Right kidney (tissue), 1 donor: ENCODE measurements at regions not wholly inside any gene's neighbourhood (a gene's known extent, or its start where the extent isn't known, plus 50 kb on each side); places are given as distances from the start of the nearest gene placed in this dataset.

Experiments used
- DNase-seq: peaks from one replicate; pipeline ENCODE4 v3.0.0-alpha.2; 2016

DNA sequence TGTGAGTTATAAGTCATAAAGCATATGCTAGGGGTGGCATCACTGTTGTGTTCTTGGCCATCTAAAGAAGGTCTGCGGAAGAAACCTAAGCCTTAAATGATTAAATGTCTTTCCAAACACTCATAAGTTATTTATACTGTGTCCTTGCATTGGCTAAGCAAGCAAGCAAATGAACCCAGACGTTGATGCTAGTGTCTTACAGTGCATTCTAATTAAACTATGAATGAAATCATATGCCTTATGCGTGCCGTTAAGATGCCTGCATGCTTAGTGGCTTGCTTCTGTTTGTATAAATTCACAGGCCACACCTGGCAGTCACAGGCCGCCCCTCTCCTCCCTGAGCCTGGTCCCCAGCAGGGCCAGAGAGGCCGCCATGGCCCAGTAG is 49.9 kb downstream of the RIN2 start:
- no peak for DNase-seq

DNA sequence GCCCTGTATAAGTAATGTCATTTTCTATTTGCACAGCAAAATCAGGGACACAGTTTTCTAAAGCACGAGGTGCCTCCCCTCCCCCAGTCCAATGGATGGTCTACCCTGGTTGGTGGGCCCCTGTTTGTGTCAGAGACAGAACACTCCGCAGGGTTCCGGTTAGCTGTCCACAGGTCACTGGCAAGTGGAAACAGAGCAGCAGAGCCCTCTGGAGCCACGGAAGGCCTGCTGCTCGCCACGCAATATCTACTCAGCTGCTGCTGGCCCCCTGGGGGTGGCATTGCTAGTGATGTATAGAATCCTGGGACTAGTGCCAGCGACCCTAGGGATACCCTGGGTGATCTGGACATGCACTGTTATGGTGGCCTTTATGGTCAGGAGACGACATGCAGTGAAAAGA is 50.4 kb downstream of the RIN2 start:
- DNase-seq, result no peak

DNA sequence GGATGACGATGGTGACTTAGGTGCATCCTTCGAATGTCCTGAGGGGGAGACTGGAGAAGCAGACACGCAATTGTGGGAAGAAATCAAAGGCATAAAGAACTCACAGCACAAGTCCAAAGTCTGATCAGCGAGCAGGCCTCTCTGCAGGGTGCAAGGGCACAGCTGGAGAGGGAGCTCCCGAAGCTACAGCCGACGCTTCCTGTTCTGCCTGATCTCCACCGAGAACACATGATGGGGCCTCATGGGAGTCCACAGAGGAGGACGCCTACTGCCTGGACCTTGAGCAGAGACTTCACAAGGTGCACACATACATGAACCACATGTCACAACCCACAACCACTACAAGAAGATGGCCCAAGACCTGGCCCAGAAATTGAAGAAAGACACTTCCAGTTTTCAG is 51.4 kb downstream of the RIN2 start:
- no peak for DNase-seq

DNA sequence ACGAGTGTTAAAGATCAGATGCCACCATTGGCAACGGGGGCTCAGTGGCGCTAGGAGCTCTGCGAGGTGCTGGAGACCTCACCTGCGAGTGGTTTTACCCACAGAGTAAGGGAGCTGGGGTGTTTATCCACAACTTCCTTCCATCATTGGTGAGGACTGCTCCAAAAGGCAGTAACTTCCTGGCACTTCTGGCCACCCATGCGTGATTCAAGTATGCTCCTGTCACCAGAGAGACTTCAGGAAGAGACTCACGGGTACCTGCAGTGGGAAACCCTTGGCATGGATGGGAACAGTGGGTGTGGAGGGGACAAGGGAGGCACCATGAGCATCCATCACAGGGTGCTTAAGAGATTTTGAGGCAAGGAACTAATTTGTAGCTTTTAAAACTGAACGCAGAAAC is 53.2 kb downstream of the RIN2 start:
- DNase-seq, result no peak

DNA sequence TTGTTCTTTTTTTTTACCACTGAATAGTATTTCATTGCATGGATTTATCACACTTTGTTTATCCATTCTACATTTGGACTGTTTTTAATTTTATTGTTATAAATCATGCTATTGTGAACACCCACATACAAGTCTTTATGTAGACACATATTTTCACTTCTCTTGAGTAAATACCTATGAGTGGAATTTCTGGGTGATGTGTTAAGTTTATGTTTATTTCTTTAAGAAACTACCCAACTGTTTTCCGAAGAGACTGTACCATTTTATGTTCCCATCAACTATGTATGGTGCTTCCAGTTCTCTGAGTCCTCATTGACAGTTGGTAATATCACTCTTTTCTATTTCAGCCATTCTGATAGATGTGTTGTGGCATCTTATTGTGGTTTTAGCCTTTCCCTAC is 54.0 kb downstream of the RIN2 start:
- DNase-seq, result no peak

DNA sequence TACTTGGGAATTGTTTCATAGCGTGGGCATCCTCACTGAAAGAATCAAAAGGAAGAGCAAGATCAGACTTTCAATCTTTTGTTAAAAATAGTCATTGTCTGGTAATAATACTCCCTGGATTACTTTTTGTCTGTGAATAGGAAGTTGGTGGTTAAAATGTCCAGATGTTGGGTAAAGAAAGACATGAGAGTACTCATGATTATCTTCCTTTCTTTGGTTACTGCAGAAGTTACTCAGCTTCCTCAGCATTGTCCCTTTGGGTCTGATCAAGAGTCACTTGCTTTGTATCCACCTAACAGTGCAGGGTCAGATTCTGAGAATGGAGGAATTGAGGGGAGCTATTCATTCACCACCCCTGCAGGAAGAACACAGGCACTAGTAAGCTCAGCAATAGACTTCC is 54.6 kb downstream of the RIN2 start:
- no peak for DNase-seq

DNA sequence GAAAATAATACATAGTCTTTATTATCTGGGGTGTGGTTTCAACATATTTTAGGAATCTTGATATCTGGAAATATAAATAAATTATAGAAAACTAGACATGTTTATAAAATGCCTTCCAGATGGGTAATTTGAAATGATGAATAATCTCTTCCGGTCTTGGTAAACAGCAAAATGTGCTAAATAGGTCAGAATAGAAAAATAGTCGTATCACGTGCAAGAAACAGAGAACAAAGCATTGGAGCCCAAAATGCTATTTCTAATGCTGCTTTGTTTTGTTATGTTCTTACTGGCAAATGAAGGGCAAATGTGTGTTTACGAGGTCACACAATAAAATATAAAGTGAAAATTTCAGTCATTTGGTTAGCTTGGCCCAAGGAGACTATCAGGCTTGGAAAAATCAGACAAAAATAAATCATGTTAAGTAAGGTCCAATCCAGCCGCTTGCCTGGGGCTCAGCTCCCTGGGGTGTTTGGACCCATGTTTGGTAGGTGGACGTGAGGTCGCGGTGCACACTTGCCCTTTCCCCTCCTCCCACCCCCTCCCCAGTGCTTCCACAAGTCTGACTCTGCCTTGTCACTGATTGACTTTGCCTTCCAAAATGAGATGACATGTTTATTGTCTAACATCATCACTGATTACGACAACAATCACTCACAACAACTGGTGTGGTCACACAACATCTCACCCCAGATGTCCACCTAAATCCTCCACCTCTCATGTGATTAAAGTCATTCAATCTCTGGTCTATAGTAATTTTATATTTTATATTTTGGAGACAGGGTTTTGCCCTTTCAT is 56.0 kb downstream of the RIN2 start:
- DNase-seq, result no peak

DNA sequence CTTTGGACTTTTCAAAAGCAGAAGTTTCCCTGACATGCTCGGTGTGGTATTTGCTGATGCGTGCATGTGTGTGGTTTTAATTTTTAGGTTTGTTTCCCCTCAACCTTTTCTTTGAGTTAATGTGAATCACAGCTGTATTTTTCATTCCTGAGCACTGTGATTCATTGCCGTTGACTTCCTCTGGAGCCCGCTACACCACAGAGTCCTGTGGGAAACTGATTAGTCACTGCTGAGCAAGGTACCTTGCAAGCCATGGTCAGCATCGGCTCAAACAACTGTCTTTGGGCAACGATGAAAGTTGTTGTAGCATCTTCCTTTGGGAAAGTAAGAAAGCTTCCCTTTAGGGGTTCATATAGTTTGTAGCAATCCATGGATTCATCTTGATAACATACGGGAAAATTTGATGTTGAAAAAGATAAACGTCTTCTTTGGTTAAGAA is 57.5 kb downstream of the RIN2 start:
- DNase-seq, result no peak

DNA sequence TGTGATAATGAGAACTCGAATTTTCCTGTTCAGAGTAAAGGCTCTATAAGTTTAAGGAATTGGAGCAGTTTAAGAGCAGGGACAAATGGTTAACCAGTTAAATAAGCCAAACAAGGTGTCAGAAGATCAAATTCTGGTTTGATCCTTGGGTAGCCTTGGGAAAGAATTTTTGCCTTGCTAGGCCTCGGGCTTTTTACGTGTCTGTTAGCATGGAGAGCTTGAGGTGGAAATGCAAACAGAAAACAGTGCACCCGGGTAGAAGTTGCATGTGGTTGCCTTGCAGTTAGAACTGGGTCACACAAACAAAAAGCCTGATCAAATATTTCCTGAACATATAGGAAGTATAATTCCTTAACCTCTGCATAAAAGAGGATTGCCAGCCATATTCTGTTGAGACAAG is 58.3 kb downstream of the RIN2 start:
- no peak for DNase-seq

DNA sequence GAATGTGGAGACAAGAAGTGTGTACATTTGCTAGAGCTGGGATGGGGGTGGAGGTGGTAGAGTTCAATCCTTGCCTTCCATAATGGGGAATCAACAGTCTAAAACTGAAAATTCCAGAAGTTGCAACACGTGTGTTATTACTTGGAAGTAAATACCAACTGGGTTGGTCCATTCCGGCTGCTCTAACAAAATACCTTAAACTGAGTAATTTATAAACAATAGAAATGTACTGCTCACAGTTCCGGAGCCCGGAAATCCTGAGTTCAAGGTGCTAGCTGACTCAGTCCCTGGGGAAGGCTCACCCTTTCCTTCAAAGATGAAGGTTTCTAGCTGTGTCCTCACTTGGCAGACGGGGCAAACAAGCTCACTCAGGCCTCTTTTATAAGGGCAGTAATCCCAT is 59.0 kb downstream of the RIN2 start:
- no peak for DNase-seq

DNA sequence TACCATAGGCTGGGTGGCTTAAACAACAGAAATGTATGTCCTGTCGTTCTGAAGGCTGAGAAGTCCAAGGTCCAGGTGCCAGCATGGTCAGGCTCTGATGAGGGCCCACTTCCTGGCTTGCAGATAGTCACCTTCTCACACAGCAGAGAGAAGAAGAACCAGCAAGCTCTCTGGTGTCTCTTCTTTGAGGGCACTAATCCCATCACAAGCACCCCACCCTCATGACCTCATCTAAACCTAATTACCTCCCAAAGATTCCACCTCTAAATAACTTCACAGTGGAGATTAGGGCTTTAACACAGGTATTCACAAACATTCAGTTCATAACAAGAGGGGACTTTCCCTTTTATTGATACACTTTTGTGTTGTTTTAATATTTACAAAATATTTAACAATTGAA is 61.1 kb downstream of the RIN2 start:
- DNase-seq, result no peak

DNA sequence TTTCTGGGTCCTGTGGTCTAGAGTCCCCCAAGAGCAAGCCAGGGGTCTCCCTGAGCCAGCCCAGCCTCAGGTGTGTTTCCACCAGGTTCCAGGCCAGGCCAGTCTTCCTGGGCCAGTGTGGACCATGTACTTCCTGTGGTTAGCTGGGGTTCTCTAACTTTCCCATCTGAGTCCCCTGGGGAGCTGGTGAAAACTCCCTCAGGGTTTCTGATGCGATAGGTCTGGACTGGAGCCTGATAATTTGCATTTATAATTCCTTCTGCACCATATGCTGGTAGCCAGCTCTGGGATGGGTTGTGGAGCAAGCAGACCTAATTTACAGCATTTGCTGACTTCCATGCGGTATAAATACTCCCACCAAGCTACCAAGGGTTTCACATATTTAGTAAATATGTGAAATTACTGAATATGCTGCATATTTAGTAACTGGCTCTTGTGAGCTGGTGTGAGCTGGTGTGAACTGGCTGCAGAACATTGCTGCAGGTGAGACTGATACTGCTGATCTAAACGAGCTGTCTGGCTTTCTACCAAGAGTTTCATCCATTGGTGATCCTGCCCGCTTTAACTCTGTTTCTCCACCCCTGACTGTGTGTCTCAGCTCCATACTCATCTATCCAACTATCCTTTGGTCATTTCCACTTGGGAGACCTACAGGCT is 62.6 kb downstream of the RIN2 start:
- DNase-seq, result no peak

DNA sequence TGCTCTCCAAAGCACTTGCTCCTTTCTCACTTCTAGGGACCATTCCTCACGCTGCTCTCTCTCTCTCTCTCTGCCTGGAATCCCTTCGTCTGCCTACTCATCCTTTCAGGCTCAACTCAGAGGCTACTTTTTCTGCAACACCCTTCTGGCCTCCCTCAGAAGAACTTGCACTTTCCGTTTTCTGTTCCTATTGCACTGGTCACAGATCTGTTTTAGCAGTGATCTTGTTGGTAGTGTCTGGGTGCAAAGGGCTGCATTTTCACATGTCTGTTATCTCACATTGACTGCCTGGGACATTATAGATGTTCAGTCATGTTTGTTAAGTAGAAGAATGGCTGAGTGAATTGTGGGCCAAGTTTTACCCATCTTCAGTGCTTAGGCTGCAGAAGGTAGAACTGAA is 63.5 kb downstream of the RIN2 start:
- no peak for DNase-seq

DNA sequence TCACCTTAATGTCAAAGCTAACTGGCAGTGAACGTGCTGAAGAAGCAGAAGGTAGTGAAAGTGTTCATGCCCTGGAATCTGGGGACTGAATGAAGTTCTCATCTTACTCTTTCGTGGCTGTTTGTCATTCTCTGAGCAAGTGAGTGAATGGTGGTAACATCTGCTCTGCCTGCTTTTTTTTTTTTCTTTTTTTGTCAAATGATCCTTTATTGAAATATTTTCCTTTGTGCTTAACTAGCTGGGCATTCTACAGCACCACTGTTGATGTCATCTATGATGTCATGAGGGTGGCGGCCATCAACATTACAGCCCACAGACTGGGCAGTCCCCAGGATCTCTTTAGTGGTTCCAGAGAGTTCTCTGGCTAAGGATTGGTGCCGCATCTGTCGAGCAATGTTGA is 65.2 kb downstream of the RIN2 start:
- no peak for DNase-seq

DNA sequence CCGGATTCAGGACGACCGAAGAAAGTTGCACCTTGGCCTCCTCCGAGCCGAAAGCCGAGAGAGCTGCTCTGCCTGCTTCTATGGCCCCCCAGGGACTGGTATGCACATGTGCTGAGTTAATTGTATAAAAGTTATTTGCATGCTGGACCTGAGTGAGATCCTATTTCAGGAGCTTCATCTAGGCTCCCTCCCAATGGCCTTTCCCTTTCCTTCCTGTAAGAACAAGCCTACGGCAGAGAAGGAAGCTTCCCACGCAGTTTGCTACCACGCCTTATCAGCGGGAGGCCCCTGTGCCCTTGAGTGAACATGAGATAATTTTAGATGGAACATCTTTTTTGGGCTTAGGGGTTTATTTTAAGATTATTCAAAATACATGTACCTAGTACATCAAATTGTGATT is 65.9 kb downstream of the RIN2 start:
- DNase-seq, result no peak

DNA sequence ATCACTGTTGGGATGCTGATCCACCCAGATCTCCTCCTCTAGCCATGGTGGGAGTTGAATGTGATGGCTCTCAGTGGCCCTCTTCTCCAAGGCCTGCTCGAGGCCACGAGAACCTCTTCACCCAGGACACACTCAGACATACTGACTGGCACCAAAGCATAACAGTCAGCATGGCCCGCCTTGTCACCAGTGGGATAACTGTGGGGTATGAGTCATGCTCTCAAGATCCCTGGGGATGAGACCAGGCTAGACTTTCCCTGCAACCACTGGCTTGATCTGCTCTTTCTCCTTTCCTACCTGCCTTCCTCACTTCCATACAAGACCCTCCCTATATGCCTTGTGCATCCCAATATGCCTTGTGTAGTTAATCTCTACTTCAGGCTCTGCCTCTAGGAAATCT is 66.8 kb downstream of the RIN2 start:
- DNase-seq, result no peak

DNA sequence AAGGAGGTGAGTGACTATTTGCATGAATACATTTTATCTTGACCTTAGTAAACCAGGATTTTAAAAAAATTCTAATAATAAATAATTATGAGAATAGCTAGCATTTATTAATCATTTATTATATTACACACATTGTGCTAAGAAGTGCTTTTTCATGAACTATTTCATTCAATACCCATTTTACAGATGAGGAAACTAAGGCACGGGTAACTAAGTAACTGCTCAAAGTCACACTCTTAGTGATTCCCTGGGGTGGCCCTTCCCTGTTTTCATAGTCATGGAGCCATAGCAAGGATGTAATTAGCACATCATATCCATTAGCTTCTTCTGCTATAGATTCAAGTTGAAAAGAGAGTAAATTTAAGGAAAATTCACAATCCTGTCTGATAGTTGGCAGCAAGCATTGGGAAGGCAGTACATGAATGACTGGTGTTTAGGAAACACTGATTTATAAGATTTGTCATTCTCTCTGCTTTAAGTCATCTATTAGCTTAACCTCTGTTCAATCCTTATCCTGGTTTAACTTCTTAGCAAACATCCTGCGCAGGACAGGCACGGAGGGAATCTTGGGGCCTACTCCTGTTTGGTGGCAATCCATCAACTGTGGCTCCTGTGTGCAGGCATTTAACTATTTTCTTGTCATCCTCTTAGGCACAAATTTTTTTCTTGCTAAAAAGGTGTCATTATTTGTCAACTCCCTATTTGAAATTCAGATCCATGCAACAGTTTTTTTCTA is 68.3 kb downstream of the RIN2 start:
- DNase-seq, result no peak

DNA sequence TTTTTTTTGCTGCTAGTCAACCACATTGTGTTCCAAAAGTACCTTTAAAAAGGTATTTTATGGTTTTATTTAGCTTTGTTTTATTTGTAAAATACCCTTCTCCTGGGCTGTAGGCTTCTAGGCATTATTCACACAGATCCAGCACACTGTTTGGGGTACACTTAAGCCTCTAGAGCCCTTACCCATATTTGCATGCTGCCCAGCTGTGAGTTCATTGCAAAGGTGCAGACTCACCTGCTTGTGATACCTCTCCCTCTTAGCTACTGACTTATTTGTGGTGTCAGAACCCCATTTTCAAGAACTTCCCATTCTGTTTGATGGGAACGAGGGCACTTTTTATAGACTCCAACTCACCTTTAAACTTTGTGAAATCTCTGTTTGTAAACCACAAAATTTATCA is 69.8 kb downstream of the RIN2 start:
- no peak for DNase-seq

DNA sequence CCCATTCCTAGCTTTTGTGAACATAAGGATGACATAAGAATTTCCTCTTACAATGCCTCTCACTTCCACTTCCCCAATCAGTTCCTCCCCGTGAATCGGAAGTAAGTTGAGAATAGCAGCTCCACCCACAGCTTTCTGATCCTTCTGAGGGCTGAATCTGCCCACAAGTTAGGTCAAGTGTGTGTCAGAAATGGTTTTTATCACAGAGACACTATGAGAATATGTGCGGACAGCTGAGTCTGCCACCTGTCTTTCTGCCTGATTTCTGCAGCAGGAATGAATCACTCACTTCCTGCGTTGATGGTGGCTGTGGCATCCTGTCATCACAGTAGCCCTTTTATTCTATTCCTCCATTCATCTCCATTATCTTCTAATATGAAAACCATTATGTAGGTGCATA is 70.2 kb downstream of the RIN2 start:
- no peak for DNase-seq

DNA sequence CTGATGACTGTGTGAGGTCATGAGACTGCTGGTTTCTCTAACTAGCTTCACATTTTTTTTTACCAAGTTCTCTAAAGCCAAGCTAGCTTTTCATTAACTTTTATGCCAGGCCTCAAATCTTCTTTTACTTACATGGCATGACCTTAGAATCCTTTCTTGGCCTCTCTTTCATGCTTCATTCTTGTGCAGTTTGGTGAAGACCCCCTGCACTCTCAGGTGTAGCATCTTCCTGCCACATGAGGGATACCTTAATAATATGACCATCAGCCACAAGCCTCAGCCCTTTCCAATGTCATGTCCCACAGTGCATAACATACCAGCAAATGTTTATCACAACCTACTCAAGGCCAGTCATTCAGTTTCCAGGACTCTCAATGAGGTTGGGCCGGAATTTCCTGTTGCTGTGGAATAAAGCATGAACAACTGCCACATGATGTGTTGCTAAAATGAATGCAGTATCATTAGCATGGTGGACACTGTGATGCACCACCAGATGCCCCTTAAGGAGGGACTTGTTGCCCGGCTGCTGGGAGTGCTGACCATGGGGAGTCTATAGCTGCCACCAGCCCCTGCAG is 72.2 kb downstream of the RIN2 start:
- DNase-seq, result no peak

DNA sequence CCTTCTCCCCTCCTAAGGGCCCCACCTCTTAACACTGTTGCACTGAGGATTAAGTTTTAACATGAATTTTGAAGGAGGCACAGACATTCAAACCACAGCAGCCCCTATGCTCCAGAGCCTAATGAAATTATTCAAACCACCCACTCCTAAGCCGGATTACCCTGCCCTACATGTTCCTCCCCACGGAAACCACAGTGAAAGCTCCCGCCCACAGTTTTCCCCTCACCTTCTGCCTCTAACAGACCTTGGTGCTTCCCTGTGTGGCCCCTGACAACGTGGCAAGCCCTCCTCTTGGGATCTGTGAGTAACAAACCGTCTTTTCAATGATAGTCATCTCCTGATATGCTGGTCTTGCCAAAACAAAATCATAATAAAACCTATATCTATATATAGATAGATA is 74.8 kb downstream of the RIN2 start:
- no peak for DNase-seq

DNA sequence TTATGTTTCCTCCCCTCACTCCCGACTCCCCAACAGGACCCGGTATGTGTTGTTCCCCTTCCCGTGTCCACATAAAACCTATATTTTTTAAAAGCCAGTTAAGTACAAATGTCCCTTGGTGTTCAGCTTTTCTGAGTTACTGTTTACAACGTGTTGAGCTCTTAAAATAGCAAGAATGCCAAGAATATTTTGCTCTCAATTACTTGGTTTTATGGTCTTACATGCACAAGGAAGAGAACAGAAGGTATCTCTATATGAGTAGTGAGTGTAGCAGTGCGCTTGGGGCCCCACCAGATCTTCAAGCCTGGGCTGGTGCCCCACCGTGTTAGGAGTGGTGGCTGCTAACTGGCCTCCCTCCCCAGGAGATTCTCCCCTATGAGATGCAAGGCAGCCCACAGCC is 75.3 kb downstream of the RIN2 start:
- DNase-seq, result no peak

DNA sequence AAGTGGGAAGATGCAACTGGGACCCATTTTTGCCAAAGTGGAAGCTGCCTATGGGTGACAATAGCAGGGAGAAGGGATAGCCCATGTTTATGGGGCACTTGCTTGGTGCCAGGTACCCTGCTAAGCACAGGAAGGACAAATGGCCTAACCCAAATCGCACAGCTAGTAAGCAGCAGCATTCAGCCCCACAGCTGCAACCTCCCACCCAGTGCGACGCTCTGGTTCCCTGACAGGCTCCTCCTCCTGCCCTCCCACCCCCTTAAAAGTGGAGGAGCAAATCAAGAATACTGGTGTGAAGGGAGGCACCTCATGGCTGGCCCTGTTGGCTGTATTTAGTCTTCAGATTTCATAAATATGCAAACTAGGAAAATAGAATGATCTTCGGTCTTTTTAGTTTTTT is 76.2 kb downstream of the RIN2 start:
- DNase-seq, result no peak
